GM19463 (cell line): ENCODE measurements at regions not wholly inside any gene's neighbourhood (a gene's known extent, or its start where the extent isn't known, plus 50 kb on each side); places are given as distances from the start of the nearest gene placed in this dataset.
"Not testable (repeated sequence)": the region's sequence is repeated elsewhere in the genome, so short reads cannot be mapped to it uniquely, and the experiment has no call there.

ENCODE experiments used
- ATAC-seq: cut with Tn5 transposase; IDR thresholded peaks from one replicate; pipeline ENCODE4 v1.9.1; 2021; ENCODE audit warnings: mild to moderate bottlenecking, moderate library complexity; ENCODE audit not compliant: unreplicated experiment

DNA sequence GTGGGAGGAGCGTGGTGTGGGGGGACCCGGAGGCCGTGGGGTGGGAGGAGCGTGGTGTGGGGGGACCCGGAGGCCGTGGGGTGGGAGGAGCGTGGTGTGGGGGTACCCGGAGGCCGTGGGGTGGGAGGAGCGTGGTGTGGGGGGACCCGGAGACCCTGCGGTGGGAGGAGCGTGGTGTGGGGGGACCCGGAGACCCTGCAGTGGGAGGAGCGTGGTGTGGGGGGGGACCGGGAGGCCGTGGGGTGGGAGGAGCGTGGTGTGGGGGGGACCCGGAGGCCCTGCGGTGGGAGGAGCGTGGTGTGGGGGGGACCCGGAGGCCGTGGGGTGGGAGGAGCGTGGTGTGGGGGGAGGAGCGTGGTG, 203.5 kb downstream of the DLL1 start:
- ATAC-seq, result not testable (repeated sequence)

DNA sequence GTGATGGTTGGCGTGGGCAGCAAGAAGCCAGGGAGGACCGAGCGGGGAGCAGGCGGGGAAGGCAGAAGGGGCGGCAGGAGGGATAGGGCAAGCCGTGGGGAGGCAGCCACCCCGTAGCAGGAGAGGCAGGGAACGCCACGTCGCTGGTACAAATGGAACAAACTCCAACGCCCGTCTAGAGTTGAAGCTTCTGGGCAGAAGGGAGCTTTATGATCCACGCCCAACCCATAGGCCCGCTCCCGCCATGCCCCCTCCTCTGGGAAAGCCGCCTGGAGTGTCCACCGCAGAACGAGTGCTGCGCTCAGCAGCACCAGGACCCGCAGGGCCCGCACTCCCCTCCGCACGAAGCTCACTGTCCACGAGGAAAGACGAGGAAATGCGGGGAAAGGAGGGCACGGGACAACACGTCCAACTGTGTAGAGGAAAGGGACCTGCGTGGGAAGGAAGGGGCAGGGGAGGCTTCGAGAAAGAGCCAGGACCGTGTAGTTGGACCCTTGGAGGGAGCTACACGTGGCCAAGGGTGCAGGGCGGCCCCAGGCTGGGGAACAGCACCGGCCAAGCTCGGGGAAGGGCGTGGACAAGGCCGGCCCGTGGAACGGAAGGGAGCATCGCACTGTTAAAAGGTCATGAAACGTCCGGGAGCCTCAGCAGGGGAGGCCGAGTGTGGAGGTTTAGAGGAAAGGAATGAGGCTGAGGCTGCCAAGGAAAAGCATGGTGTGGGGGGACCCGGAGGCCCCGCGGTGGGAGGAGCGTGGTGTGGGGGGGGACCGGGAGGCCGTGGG, 204.0 kb downstream of the DLL1 start:
- ATAC-seq, result no peak

GRCh38 chr6:170085475-170086401, 205.1 kb downstream of the DLL1 start:
- no peak for ATAC-seq

DNA sequence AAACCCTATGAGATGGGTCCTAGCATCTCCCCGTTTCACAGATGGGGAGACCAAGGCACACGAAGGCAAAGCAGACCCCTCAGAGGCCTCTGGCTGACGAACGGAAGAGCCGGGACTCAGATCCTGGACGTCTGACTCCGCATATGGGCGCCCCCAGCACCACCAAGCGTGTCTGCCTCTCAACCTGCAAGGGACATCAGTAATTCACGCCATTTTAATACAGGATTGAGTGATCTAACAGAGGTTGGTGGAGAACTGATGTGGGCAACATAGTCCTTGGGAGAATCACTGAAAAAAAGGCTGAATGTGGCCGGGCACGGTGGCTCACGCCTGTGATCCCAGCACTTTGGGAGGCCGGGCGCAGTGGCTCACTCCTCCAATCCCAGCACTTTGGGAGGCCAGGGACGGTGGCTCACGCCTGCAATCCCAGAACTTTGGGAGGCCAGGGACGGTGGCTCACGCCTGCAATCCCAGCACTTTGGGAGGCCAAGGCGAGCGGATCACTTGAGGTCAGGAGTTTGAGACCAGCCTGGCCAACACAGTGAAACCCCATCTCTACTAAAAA, 206.6 kb downstream of the DLL1 start:
- ATAC-seq, result no peak

DNA sequence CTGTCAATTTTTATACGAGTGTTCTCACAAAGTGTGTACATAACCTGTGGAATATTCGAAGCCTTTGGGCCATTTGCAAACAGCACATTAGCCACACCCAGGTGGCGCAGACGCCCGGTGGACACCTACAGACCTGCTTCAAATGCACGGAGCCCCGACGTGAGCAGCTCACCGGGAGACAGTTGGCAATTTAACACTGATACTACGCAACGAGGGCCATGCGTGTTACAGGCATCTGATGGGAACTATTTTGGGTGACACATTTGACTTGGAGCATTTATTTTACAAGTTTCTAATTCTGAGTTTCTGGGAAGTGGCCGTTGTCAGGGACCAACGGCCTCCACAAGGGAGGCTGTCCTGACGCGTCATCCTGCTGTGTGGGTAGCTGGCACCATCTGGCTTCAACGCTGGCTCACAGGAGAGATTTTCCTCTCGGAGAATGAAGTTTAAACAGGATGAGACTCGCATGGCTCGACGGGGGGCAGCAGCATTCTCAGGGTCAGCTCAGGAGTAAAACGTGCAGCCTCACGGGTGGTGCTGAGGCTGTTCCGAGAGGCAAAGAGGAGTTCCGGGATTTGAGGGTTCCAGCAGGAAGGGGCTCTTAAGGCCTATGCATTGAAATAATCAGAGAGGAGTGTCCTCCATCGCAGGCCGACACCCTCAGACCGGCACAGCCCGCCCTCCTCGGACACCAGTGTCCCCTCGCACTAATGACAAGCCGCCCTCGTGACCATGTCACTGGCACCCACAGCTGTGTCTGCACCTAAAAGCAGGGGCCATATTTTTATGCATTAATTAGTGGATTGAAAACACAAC, 207.4 kb downstream of the DLL1 start:
- no peak for ATAC-seq

DNA sequence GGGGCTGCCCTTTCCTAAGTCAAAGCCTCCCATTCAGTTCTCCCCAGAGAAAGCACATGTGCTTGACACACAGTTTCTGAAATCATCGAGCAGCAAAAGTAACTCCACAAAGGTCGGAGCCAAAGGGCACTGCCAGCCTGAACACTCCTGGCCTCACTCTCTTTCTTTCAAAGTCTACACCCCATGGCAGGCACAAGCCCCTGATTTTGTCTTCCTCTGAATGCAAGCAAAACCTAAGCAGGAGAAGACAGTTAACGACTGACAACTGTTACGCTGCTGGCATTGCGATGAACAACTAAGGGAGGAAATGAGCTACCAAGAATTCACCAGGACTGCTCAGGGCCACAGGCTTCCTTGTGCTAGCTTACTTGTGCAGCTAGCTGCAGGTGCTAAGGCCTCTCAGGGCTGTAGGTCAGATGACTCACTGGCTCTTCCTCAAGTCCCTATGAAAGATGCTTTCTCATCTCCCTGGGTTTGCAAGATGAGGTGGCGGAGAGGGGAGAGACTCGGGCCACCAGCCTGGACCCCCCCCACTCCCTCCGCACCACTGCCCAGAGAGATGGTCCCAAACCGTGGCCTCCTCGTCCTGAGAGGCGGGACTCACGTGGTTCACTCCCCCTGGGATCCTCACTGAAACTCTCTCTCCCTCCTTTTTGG, 208.2 kb downstream of the DLL1 start:
- ATAC-seq, result no peak

- ATAC-seq, result no peak
These were observed 208.8 kb downstream of the DLL1 start for GRCh38 chr6:170082067-170082466.

DNA sequence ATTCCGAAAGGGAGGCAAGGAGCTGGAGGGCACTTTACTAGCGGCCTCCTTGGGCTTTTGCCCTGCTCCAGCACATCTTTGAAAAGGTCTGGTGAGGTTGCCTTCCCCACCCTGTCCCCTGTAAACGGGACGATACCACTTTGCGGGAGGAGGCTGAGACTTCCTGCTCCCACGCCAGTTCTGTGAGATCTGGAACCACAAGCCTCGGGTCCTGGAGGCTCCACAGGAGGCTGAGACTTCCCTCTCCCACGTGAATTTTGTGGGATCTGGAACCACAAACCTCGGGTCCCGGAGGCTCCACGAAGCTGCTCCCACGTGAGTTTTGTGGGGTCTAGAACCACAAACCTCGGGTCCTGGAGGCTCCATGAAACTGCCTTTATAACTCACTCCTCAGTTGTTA, 209.3 kb downstream of the DLL1 start:
- ATAC-seq, result no peak

DNA sequence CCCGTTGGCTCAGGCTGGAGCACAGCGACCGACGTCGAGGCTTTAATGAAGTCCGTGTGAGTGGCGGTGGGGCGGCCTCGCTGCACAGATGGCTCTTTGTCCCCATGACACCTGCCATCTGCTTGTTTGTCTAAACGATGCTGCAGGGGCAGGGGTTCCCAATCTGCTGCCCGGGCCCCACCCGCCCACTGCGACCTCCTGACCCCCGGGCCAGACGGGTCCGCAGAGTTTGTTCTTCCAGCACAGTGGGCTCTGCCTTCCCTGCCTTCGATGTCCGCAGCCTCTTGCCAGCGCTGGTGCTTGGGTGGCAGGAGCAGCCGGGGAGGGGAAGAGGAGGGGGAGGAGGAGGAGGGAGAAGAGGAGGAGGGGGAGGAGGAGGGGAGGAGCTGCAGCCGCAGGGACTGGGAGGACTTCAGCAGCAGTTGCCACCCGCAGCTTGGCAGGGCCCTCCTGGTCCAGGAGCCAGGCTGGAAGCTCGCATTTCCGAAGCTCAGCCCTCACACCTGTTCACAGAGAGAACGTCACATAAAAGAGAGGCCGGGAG, 210.0 kb downstream of the DLL1 start:
- no peak for ATAC-seq

- ATAC-seq, result no peak
These were observed 210.6 kb downstream of the DLL1 start for GRCh38 chr6:170080169-170080827.

DNA sequence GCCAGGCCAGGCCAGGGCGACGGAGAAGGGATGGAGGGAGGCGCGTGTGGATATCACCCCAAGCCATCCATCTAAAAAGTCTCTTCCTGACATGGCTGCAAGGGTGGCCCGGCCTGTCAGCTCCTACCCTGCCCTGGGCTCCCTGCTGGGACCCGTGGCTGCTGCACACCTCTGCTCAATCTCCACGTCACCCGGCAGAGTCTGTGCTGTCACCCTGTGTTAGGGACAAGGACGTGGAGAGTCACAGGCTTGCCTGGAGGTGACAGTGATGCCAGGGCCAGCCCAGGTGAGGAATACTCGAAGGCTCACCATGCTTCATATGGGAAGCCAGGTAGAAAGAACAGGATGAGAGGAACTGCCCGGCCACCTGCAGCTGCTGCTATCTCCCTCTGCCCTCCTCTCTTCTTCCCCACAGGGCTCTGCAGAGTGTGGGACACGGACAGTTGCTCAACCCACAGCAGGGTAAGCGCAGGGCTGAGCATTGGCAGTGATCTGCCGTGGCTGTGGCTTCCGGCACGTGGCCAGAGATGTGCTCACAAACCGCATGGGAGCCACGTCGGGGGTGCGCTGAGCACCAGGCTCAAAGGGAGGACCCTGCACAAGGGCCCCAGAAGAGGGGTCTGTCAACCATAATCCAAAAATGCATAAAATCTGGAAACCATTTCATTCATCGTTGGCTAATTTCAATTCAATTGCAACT, 214.3 kb downstream of the DLL1 start:
- ATAC-seq, result no peak

DNA sequence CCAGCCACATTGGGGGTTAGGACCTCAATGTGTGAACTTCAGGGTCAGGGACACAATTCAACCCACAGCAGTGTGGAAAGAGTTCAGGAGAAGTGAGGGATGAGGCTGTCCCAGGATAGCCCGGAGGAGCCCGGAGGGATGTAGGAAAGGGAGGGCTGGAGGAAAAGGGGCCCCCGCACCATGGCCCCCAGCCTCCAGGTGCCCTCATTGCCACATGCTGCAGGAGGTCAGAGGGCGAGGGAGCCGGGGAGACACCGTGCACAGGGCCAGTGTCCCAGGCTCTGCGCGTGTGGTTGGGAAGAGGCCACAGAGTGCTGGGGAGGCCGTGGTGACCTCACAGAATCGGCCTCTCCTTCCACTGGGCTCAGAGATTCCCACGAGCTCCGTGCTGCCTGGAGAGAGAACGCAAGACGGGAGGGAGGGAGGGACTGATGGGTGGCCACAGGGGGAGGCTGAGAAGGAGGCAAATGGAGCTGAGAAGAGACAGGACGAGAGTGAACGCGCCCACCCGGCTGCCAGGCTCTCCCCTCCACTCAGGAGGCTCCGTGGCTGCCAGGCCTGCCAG, 215.1 kb downstream of the DLL1 start:
- no peak for ATAC-seq

DNA sequence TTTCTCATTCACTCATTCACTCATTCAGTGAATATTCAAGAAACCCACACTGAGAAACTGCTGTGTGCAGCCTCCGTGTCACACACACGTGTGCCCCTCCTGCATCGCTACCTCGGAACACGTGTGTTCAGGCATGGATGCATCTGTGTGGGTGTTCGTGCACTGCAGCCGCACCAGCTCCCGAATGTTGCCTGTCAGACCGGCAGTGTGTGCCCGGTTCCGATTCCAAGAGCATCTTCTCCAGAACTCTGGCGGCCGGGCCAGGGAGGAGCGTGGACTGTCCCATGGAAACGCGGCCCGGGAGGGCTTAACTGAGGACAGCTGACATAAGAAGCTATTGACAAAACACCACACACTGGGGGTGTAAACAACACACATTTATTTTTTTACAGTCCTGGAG, 216.0 kb downstream of the DLL1 start:
- ATAC-seq, result no peak

GRCh38 chr6:170074435-170074834, 216.4 kb downstream of the DLL1 start:
- ATAC-seq, result no peak

GRCh38 chr6:170073846-170074245, 217.0 kb downstream of the DLL1 start:
- ATAC-seq, result no peak

- no peak for ATAC-seq
These were observed 218.6 kb downstream of the DLL1 start for GRCh38 chr6:170072246-170072645.

DNA sequence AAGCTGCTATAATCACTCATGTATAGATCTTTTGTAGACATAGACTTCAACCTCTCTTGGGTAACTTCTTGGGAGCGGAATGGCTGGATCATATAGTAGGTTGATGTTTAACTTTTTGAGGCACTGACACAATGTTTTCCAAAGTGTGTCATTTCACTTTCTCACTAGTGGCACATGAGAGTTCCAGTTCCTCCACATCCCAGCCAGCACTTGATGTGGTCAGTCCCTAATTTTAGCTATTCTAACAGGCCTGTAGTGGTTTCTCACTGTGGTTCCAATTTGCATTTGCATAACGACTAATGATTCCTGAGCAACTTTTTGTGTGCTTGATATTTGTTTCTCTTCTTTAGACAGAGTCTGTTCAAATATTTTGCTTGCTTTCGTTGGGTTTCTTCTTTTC, 221.3 kb downstream of the DLL1 start:
- no peak for ATAC-seq

DNA sequence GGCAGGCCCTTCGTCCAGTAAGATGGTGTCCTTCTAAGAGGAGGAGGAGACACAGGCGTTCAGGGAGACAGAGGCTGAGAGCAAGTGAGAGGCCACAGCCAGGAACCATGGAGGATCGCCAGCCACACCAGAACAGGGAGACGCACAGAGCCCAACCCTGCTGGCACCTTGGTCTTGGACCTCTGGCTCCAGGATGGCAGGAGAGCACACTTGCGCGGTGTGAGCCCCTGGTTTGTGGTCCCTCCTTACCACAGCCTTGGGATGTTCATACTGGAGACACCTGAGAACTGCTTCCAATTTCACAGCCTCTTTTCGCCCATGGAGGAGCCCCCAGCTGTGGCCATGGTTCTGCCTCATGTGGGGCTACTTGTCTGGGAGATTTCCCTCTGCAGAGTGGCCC, 222.4 kb downstream of the DLL1 start:
- no peak for ATAC-seq

GRCh38 chr6:170067923-170068360, 222.9 kb downstream of the DLL1 start:
- ATAC-seq, result no peak
